Upper lobe of left lung (tissue), 4 donors: ENCODE measurements at regions not wholly inside any gene's neighbourhood (a gene's known extent, or its start where the extent isn't known, plus 50 kb on each side); places are given as distances from the start of the nearest gene placed in this dataset.

Experiments
- POLR2A ChIP-seq, 4 donors: fragments of 450-650 bp; IDR thresholded peaks; one replicate each; pipeline ENCODE4 v1.5.1; 2016 to 2017; ENCODE audit warnings: antibody characterized with exemption in 4 of 4, mild to moderate bottlenecking in 2 of 4
- POLR2AphosphoS5 ChIP-seq, 2 donors: sonication (generic); formaldehyde crosslinking; IDR thresholded peaks; one replicate each; pipeline ENCODE4 v1.5.1; 2017; ENCODE audit warnings: antibody characterized with exemption in 2 of 2
- TF ChIP-seq, protein P1 (sequence below), 6 experiments: fragments of 450-650 bp in 4 of 6; fragments of 200-600 bp in 2 of 6; sonication (generic) in 2 of 6; IDR thresholded peaks; one replicate each; pipeline ENCODE4 v1.5.1; 2016 to 2019; ENCODE audit warnings: antibody characterized with exemption in 6 of 6

DNA sequence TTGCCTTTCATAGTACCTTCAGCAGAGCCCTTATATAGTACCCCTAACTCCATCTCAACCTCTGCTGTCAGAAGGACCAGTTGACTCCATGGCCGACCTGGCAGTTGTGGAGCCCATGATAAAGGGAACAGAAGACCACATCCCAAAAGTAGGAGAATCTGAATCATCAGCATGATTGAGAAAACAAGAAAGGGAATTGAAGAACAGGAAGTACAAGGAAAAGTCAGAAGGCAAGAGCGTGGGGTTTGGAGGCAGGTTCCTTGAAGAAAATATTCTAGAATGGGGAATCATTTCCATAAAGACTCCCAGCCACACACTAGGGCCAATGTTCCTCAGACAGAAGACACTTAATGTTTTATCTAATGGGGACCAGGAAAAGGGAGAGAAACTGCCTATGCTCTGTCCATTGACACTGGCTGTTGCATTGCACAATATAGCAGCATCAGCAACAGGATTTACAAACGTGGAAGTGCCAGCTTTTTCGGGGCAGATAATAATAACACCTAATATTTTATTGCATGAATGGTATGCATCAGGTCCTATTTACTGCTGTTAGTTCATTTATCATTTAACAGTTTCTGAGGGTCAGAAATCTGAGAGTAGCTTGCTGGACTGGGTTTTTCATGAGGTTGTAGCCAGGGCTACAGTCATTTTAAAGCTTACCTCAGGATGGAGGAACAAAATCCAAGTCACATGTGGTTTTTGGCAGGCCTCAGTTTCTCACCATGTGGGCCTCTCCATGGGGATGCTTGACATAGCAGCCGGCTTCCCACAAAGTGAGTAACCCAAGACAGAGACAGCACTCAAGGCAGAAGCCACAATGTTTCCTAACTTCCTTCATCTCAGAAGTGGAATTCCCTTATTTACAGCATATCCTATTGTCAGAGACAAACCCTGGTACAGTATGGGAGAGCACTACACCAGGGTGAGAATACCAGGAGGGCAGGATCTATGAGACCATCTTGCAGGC lies 483.4 kb downstream of the PLPP3 start:
- TF ChIP-seq POLR2A (IDR thresholded peaks at IDR 0.05) (no peak), POLR2AphosphoS5 (IDR thresholded peaks at IDR 0.05) (no peak)
- TF ChIP-seq, protein P1, sequence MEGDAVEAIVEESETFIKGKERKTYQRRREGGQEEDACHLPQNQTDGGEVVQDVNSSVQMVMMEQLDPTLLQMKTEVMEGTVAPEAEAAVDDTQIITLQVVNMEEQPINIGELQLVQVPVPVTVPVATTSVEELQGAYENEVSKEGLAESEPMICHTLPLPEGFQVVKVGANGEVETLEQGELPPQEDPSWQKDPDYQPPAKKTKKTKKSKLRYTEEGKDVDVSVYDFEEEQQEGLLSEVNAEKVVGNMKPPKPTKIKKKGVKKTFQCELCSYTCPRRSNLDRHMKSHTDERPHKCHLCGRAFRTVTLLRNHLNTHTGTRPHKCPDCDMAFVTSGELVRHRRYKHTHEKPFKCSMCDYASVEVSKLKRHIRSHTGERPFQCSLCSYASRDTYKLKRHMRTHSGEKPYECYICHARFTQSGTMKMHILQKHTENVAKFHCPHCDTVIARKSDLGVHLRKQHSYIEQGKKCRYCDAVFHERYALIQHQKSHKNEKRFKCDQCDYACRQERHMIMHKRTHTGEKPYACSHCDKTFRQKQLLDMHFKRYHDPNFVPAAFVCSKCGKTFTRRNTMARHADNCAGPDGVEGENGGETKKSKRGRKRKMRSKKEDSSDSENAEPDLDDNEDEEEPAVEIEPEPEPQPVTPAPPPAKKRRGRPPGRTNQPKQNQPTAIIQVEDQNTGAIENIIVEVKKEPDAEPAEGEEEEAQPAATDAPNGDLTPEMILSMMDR (IDR thresholded peaks at IDR 0.05), result no peak
